ENCODE measurements at regions not wholly inside any gene's neighbourhood (a gene's known extent, or its start where the extent isn't known, plus 50 kb on each side); places are given as distances from the start of the nearest gene placed in this dataset.

DNA sequence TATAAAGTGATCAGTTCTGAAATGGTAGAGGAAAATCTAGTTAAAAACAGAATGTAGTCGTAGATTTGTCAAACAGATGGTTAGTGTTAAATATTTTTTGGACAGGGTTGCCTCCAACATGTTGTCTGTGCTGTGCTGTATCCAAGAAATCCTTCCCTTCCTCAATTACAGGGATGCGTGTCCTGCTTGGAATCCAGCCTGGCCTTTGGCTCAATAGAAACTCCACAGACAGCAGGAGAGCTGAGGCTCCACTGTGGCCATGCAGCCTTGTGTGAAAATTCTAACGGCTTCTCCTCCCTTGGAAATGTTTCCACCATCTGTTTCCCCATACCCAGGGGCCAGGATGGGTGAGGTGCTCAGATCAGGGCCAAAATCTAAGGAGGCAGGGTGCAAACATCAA lies 67.7 kb upstream of the USP29 start:
- Histone ChIP-seq H3K27me3 (ENCODE audit: low read length) (no peaks in the 10 kb centered on the region), H3K79me2 (ENCODE audit: low read length) (no peaks in the 10 kb centered on the region), H3K9me3 (ENCODE audit: low read length) (no peaks in the 10 kb centered on the region; the same call in 1 of the 2 replicates), H3K9me2 (replicated peaks; ENCODE audit: insufficient read depth, low read length) (no peaks in the 10 kb centered on the region), H3K36me3 (ENCODE audit: insufficient read depth, low read length) (no peaks in the 10 kb centered on the region), H3K9ac (ENCODE audit: low read length) (no peak overlapping the region), H2AFZ (ENCODE audit: low read length) (no peak overlapping the region), H3K4me1 (ENCODE audit: low read length) (no peaks in the 10 kb centered on the region), H4K20me1 (ENCODE audit: insufficient read depth, low read depth, low read length) (no peaks in the 10 kb centered on the region), H3K4me3 (ENCODE audit: low read length) (no peak overlapping the region), H3K4me2 (ENCODE audit: low read depth, low read length, poor library complexity, severe bottlenecking) (no peak overlapping the region), H3K27ac (ENCODE audit: low read length) (no peak overlapping the region)
- no peak for DNase-seq

GRCh38 chr19:57053401-57053800 lies 66.4 kb upstream of the USP29 start:
- Histone ChIP-seq H3K27ac (ENCODE audit: low read length) (no peak overlapping the region), H3K4me3 (ENCODE audit: low read length) (no peak overlapping the region)

DNA sequence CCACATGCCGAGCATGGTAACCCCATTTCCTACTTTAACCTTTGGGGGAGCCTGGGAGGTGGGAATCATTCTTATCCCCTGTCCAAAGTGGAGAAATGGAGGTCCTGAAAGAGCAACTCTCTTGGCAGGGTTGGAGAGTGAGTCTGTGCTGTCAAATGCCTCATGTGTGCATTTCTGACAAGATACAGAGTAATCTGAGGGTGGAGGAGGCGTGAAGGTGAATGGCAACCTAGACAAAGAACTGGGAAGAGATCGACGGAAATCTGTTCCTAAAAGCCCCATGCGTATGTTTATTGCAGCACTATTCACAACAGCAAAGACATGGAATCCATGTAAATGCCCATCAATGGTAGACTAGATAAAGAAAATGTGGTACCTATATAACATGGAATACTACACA lies 63.8 kb upstream of the USP29 start:
- DNase-seq, result no peak
- Histone ChIP-seq H3K36me3 (ENCODE audit: insufficient read depth, low read length) (no peaks in the 10 kb centered on the region), H3K4me2 (ENCODE audit: low read depth, low read length, poor library complexity, severe bottlenecking) (no peak overlapping the region), H3K9ac (ENCODE audit: low read length) (no peak overlapping the region), H3K4me1 (ENCODE audit: low read length) (no peaks in the 10 kb centered on the region), H2AFZ (ENCODE audit: low read length) (no peak overlapping the region), H3K27me3 (ENCODE audit: low read length) (no peaks in the 10 kb centered on the region), H4K20me1 (ENCODE audit: insufficient read depth, low read depth, low read length) (no peaks in the 10 kb centered on the region), H3K9me3 (ENCODE audit: low read length) (no peaks in the 10 kb centered on the region), H3K4me3 (ENCODE audit: low read length) (no peak overlapping the region), H3K79me2 (ENCODE audit: low read length) (no peaks in the 10 kb centered on the region), H3K9me2 (replicated peaks; ENCODE audit: insufficient read depth, low read length) (no peaks in the 10 kb centered on the region), H3K27ac (ENCODE audit: low read length) (no peak overlapping the region)

More at GRCh38 chr19:57053401-57053800, 66.4 kb upstream of the USP29 start:
- Histone ChIP-seq H3K4me1 (ENCODE audit: low read length) (no peaks in the 10 kb centered on the region), H3K79me2 (ENCODE audit: low read length) (no peaks in the 10 kb centered on the region), H3K9ac (ENCODE audit: low read length) (no peak overlapping the region), H3K9me3 (ENCODE audit: low read length) (no peaks in the 10 kb centered on the region; the same call in 1 of the 2 replicates), H3K4me2 (ENCODE audit: low read depth, low read length, poor library complexity, severe bottlenecking) (no peak overlapping the region), H2AFZ (ENCODE audit: low read length) (no peak overlapping the region), H3K9me2 (replicated peaks; ENCODE audit: insufficient read depth, low read length) (no peaks in the 10 kb centered on the region), H4K20me1 (ENCODE audit: insufficient read depth, low read depth, low read length) (no peaks in the 10 kb centered on the region), H3K27me3 (ENCODE audit: low read length) (no peaks in the 10 kb centered on the region), H3K36me3 (ENCODE audit: insufficient read depth, low read length) (no peaks in the 10 kb centered on the region)
- no peak for DNase-seq

DNA sequence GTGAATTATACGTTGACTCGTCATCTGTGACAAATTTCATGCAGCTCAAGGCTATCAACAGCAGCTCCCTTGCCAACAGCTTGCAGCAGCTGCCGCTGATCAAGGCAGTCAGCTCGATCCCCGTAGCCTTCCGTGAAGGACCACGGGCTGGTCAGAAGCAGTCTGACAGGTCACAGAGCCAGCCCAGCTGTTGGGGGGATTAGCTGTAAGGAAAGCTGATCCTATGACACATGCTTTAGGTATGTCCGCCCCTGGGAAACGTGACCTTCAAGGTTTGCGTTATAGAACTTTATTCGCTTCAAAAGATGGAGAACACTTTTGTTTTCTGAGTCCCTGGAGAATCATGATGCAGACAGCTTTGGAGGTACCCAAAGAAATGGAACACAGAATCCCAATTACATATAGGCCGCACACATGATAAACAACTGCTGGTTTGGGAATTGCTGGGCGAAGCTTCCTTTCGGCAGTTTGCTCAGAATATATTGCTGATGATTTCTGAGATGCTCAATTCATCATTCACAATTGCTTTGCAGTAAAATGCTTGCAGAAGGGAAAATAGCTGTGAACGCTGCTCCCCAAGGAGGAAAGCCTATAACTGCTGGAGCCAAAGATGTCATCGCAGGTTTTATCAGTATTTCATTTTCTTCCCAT lies 62.6 kb upstream of the USP29 start:
- Histone ChIP-seq H3K4me1 (ENCODE audit: low read length) (no peaks in the 10 kb centered on the region), H2AFZ (ENCODE audit: low read length) (no peak overlapping the region), H3K9me3 (ENCODE audit: low read length) (no peaks in the 10 kb centered on the region), H3K36me3 (ENCODE audit: insufficient read depth, low read length) (no peaks in the 10 kb centered on the region), H3K27ac (ENCODE audit: low read length) (no peak overlapping the region), H3K4me2 (ENCODE audit: low read depth, low read length, poor library complexity, severe bottlenecking) (no peak overlapping the region), H3K9ac (ENCODE audit: low read length) (no peak overlapping the region), H4K20me1 (ENCODE audit: insufficient read depth, low read depth, low read length) (no peaks in the 10 kb centered on the region), H3K27me3 (ENCODE audit: low read length) (no peaks in the 10 kb centered on the region), H3K4me3 (ENCODE audit: low read length) (no peak overlapping the region), H3K9me2 (replicated peaks; ENCODE audit: insufficient read depth, low read length) (no peaks in the 10 kb centered on the region), H3K79me2 (ENCODE audit: low read length) (no peaks in the 10 kb centered on the region)
- no peak for DNase-seq

- H3K9me2 ChIP-seq (replicated peaks; ENCODE audit: insufficient read depth, low read length), result no peaks in the 10 kb centered on the region
- H2AFZ ChIP-seq (ENCODE audit: low read length), result no peak overlapping the region
- no peak overlapping the region for H3K4me3 ChIP-seq (ENCODE audit: low read length)
- no peak overlapping the region for H3K4me2 ChIP-seq (ENCODE audit: low read depth, low read length, poor library complexity, severe bottlenecking)
- no peak for DNase-seq
- H3K9me3 ChIP-seq (ENCODE audit: low read length), result no peaks in the 10 kb centered on the region
- H3K36me3 ChIP-seq (ENCODE audit: insufficient read depth, low read length), result no peaks in the 10 kb centered on the region
- H3K79me2 ChIP-seq (ENCODE audit: low read length), result no peaks in the 10 kb centered on the region
- H3K9ac ChIP-seq (ENCODE audit: low read length), result no peak overlapping the region
- no peak overlapping the region for H3K27ac ChIP-seq (ENCODE audit: low read length)
- no peaks in the 10 kb centered on the region for H3K4me1 ChIP-seq (ENCODE audit: low read length)
- no peaks in the 10 kb centered on the region for H4K20me1 ChIP-seq (ENCODE audit: insufficient read depth, low read depth, low read length)
- H3K27me3 ChIP-seq (ENCODE audit: low read length), result no peaks in the 10 kb centered on the region
Observed at GRCh38 chr19:57058871-57059270, 60.9 kb upstream of the USP29 start.

DNA sequence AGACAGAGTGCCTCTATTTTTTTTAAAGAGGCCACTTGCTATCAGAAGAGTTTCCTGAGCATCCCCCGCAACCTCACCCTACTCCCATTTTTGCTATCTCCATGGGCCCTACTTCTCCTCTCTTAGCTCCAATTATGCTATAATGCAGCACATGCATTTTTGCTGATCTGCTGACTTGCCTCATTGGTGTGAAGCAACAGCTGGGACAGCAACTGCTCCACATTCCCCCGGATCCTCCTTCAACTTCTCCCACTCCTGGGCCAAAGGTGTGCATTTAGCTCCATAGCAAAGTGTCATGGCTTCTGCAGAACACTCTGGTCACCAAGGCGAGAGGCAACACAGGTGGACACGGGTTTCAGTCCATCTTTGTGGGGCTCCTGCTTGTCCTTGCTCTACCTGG lies 56.7 kb upstream of the USP29 start:
- H3K9ac ChIP-seq (ENCODE audit: low read length), result no peak overlapping the region
- no peaks in the 10 kb centered on the region for H3K79me2 ChIP-seq (ENCODE audit: low read length)
- H3K9me2 ChIP-seq (replicated peaks; ENCODE audit: insufficient read depth, low read length), result no peaks in the 10 kb centered on the region
- no peak overlapping the region for H3K4me3 ChIP-seq (ENCODE audit: low read length)
- H2AFZ ChIP-seq (ENCODE audit: low read length), result no peak overlapping the region
- H4K20me1 ChIP-seq (ENCODE audit: insufficient read depth, low read depth, low read length), result no peaks in the 10 kb centered on the region
- H3K36me3 ChIP-seq (ENCODE audit: insufficient read depth, low read length), result no peaks in the 10 kb centered on the region
- H3K27ac ChIP-seq (ENCODE audit: low read length), result no peak overlapping the region
- no peak for DNase-seq
- H3K9me3 ChIP-seq (ENCODE audit: low read length), result no peaks in the 10 kb centered on the region
- H3K4me1 ChIP-seq (ENCODE audit: low read length), result no peaks in the 10 kb centered on the region
- H3K4me2 ChIP-seq (ENCODE audit: low read depth, low read length, poor library complexity, severe bottlenecking), result no peak overlapping the region
- H3K27me3 ChIP-seq (ENCODE audit: low read length), result no peaks in the 10 kb centered on the region

- Histone ChIP-seq H3K9me3 (ENCODE audit: low read length) (no peaks in the 10 kb centered on the region), H2AFZ (ENCODE audit: low read length) (no peak overlapping the region), H3K4me1 (ENCODE audit: low read length) (no peaks in the 10 kb centered on the region), H3K4me3 (ENCODE audit: low read length) (no peak overlapping the region), H3K79me2 (ENCODE audit: low read length) (no peaks in the 10 kb centered on the region), H3K36me3 (ENCODE audit: insufficient read depth, low read length) (no peaks in the 10 kb centered on the region), H3K9me2 (replicated peaks; ENCODE audit: insufficient read depth, low read length) (no peaks in the 10 kb centered on the region), H3K27me3 (ENCODE audit: low read length) (no peaks in the 10 kb centered on the region), H4K20me1 (ENCODE audit: insufficient read depth, low read depth, low read length) (no peaks in the 10 kb centered on the region), H3K27ac (ENCODE audit: low read length) (no peak overlapping the region), H3K9ac (ENCODE audit: low read length) (no peak overlapping the region), H3K4me2 (ENCODE audit: low read depth, low read length, poor library complexity, severe bottlenecking) (no peak overlapping the region)
- no peak for DNase-seq
Observed at GRCh38 chr19:57067440-57067839, 52.3 kb upstream of the USP29 start.

DNA sequence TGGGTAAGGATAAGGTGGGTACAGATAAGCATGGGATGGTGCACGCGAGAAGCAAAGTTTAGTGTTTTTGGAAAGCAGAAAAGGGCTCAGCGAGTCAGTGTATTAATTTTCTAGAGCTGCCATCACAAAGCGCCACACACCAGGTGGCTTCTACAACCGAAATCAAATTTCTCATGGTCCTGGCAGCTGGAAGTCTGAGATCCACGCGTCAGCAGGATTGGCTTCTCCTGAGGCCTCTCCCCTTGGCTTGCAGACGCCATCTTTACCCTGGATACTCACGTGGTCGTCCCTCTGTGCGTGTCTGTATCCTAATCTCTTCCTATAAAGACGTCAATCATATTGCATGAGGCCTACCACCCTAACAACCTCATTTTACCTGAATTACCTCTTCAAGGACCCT lies 51.5 kb upstream of the USP29 start:
- H3K27ac ChIP-seq (ENCODE audit: low read length), result no peak overlapping the region
- no peaks in the 10 kb centered on the region for H3K27me3 ChIP-seq (ENCODE audit: low read length)
- no peak for DNase-seq
- H3K79me2 ChIP-seq (ENCODE audit: low read length), result no peaks in the 10 kb centered on the region
- no peaks in the 10 kb centered on the region for H3K36me3 ChIP-seq (ENCODE audit: insufficient read depth, low read length)
- H3K9me3 ChIP-seq (ENCODE audit: low read length), result no peaks in the 10 kb centered on the region; the same call in 1 of the 2 replicates
- no peak overlapping the region for H3K4me3 ChIP-seq (ENCODE audit: low read length)
- no peaks in the 10 kb centered on the region for H4K20me1 ChIP-seq (ENCODE audit: insufficient read depth, low read depth, low read length)
- H3K4me2 ChIP-seq (ENCODE audit: low read depth, low read length, poor library complexity, severe bottlenecking), result no peak overlapping the region
- H2AFZ ChIP-seq (ENCODE audit: low read length), result no peak overlapping the region
- no peak overlapping the region for H3K9ac ChIP-seq (ENCODE audit: low read length)
- H3K9me2 ChIP-seq (replicated peaks; ENCODE audit: insufficient read depth, low read length), result no peaks in the 10 kb centered on the region
- no peaks in the 10 kb centered on the region for H3K4me1 ChIP-seq (ENCODE audit: low read length)
